A673 (cell line): ENCODE measurements at regions not wholly inside any gene's neighbourhood (a gene's known extent, or its start where the extent isn't known, plus 50 kb on each side); places are given as distances from the start of the nearest gene placed in this dataset.

Experiments used
- BruUV-seq: library from RNA; stranded (reverse); fragments of 400-500 nt; replicated peaks from 2 replicates; lab custom pipeline; 2021; lab: Mats Ljungman, UMichigan
- CTCF ChIA-PET: fragments of 300-600 bp; sonication (Branson Sonifier 250); formaldehyde crosslinking; loops from one replicate; lab custom pipeline; 2022; ENCODE audit warnings: antibody characterized with exemption; lab: Charles Lee
- POLR2A ChIA-PET: fragments of 300-600 bp; sonication (Branson Sonifier 250); formaldehyde crosslinking; loops from one replicate; lab custom pipeline; 2022; ENCODE audit warnings: antibody characterized with exemption; ENCODE audit not compliant: low non-redundant PET; lab: Charles Lee
- DNase-seq: peaks from one replicate; pipeline ENCODE4 v3.0.0-alpha.2; 2015; ENCODE audit warnings: low spot score
- H3K27ac ChIP-seq: fragments of 200-600 bp; sonication (generic); 2 replicates; pipeline ENCODE4 v1.5.1; 2016; ENCODE audit warnings: mixed run types, low read depth, mild to moderate bottlenecking, mixed read lengths, antibody characterized with exemption, low read length; ENCODE audit not compliant: poor library complexity, severe bottlenecking
- H3K27me3 ChIP-seq: fragments of 200-600 bp; sonication (generic); replicated peaks from 2 replicates; pipeline ENCODE4 v1.6.1; 2017; ENCODE audit warnings: mixed run types, low read depth, mild to moderate bottlenecking, mixed read lengths, antibody characterized with exemption, low read length; ENCODE audit not compliant: insufficient read depth, poor library complexity
- H3K36me3 ChIP-seq: fragments of 200-600 bp; sonication (generic); 2 replicates; pipeline ENCODE4 v1.6.1; 2016; ENCODE audit warnings: mixed run types, mild to moderate bottlenecking, mixed read lengths, antibody characterized with exemption, low read length; ENCODE audit not compliant: insufficient read depth, poor library complexity, severe bottlenecking
- H3K4me1 ChIP-seq: fragments of 200-600 bp; sonication (generic); 2 replicates; pipeline ENCODE4 v1.6.1; 2017; ENCODE audit warnings: mixed run types, mild to moderate bottlenecking, mixed read lengths, antibody characterized with exemption, low read length; ENCODE audit not compliant: insufficient read depth, poor library complexity, severe bottlenecking
- H3K4me3 ChIP-seq: fragments of 200-600 bp; sonication (generic); 2 replicates; pipeline ENCODE4 v1.5.1; 2016; ENCODE audit warnings: low read depth, mixed run types, mild to moderate bottlenecking, mixed read lengths, low read length; ENCODE audit not compliant: poor library complexity, severe bottlenecking
- H3K9me3 ChIP-seq: fragments of 200-600 bp; sonication (generic); 2 replicates; pipeline ENCODE4 v1.6.1; 2016; ENCODE audit warnings: mixed run types, low read depth, mild to moderate bottlenecking, mixed read lengths, antibody characterized with exemption, low read length; ENCODE audit not compliant: poor library complexity, severe bottlenecking
- CTCF ChIP-seq: fragments of 300-800, 200-600 bp; sonication (generic); conservative IDR thresholded peaks from 2 replicates; pipeline ENCODE4 v1.5.1; 2017; ENCODE audit warnings: low read depth, mild to moderate bottlenecking, antibody characterized with exemption, low read length, moderate library complexity, mixed read lengths
- EZH2 ChIP-seq: fragments of 200-600 bp; sonication (generic); IDR thresholded peaks from 2 replicates; pipeline ENCODE4 v1.6.1; 2017; ENCODE audit warnings: borderline replicate concordance, low read depth, mild to moderate bottlenecking, mixed read lengths, antibody characterized with exemption, low read length; ENCODE audit not compliant: poor library complexity, severe bottlenecking
- intact Hi-C: fragments of 100-400 bp; cut with micrococcal nuclease; formaldehyde crosslinking; loops from one replicate; pipeline ENCODE4 v1.10.0; 2022; ENCODE audit not compliant: unreplicated experiment

GRCh38 chr7:84800846-84801245 is 386.0 kb downstream of the SEMA3D start:
- no TSS peak for BruUV-seq

GRCh38 chr7:84799106-84799505 is 387.8 kb downstream of the SEMA3D start:
- Histone ChIP-seq H3K4me1 (no peaks in the 10 kb centered on the region), H3K9me3 (no peaks in the 10 kb centered on the region), H3K27me3 (no peaks in the 10 kb centered on the region), H3K4me3 (no peak overlapping the region), H3K36me3 (no peaks in the 10 kb centered on the region), H3K27ac (no peak overlapping the region)
- ChIA-PET CTCF (no interaction called here), POLR2A (no interaction called here)
- intact Hi-C loops = no loop called here
- TF ChIP-seq EZH2 (no peak), CTCF (no peak)
- no TSS peak for BruUV-seq
- no peak for DNase-seq

More at GRCh38 chr7:84800846-84801245, 386.0 kb downstream of the SEMA3D start:
- Histone ChIP-seq H3K36me3 (no peaks in the 10 kb centered on the region), H3K4me1 (no peaks in the 10 kb centered on the region), H3K27ac (no peak overlapping the region), H3K4me3 (no peak overlapping the region), H3K27me3 (no peaks in the 10 kb centered on the region), H3K9me3 (no peaks in the 10 kb centered on the region)
- no peak for TF ChIP-seq CTCF
- no peak for TF ChIP-seq EZH2
- DNase-seq = no peak
- CTCF ChIA-PET = no interaction called here
- POLR2A ChIA-PET = no interaction called here
- intact Hi-C loops = no loop called here

GRCh38 chr7:84792231-84792893 is 394.5 kb downstream of the SEMA3D start:
- DNase-seq = no peak
- H3K9me3 ChIP-seq = no peaks in the 10 kb centered on the region
- no peak overlapping the region for H3K27ac ChIP-seq
- H3K36me3 ChIP-seq = no peaks in the 10 kb centered on the region
- no TSS peak for BruUV-seq
- H3K4me3 ChIP-seq = no peak overlapping the region
- CTCF ChIA-PET = no interaction called here
- peaks cover 4% of the 10 kb centered on the region for H3K4me1 ChIP-seq
- TF ChIP-seq CTCF (no peak), EZH2 (no peak)
- POLR2A ChIA-PET = no interaction called here
- intact Hi-C loops = no loop called here
- no peaks in the 10 kb centered on the region for H3K27me3 ChIP-seq
